ENCODE measurements at regions not wholly inside any gene's neighbourhood (a gene's known extent, or its start where the extent isn't known, plus 50 kb on each side); places are given as distances from the start of the nearest gene placed in this dataset.
"Not testable (repeated sequence)": the region's sequence is repeated elsewhere in the genome, so short reads cannot be mapped to it uniquely, and the experiment has no call there.

- H3K27me3 ChIP-seq (ENCODE audit: control insufficient read depth, insufficient read depth, low read length) = no peaks in the 10 kb centered on the region
- H3K4me1 ChIP-seq = no peaks in the 10 kb centered on the region
- H3K4me3 ChIP-seq (ENCODE audit: low read depth, low read length) = no peak overlapping the region
- H3K4me2 ChIP-seq (ENCODE audit: low read length) = no peak overlapping the region
- H3K9me3 ChIP-seq (ENCODE audit: control insufficient read depth, low read length) = no peaks in the 10 kb centered on the region
- no peak overlapping the region for H3K27ac ChIP-seq
- H3K9ac ChIP-seq = no peak overlapping the region
- H2AFZ ChIP-seq = no peak overlapping the region
- no peaks in the 10 kb centered on the region for H3K36me3 ChIP-seq (ENCODE audit: control insufficient read depth, insufficient read depth, low read length)
- TF ChIP-seq, protein P1, sequence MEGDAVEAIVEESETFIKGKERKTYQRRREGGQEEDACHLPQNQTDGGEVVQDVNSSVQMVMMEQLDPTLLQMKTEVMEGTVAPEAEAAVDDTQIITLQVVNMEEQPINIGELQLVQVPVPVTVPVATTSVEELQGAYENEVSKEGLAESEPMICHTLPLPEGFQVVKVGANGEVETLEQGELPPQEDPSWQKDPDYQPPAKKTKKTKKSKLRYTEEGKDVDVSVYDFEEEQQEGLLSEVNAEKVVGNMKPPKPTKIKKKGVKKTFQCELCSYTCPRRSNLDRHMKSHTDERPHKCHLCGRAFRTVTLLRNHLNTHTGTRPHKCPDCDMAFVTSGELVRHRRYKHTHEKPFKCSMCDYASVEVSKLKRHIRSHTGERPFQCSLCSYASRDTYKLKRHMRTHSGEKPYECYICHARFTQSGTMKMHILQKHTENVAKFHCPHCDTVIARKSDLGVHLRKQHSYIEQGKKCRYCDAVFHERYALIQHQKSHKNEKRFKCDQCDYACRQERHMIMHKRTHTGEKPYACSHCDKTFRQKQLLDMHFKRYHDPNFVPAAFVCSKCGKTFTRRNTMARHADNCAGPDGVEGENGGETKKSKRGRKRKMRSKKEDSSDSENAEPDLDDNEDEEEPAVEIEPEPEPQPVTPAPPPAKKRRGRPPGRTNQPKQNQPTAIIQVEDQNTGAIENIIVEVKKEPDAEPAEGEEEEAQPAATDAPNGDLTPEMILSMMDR (IDR thresholded peaks at IDR 0.05) = no peak
- H3K79me2 ChIP-seq = no peaks in the 10 kb centered on the region
Measured at GRCh38 chr14:53408175-53408879, 255.2 kb upstream of the DDHD1 start.

GRCh38 chr14:53406519-53406918 is 253.4 kb upstream of the DDHD1 start:
- no peak overlapping the region for H3K9ac ChIP-seq
- no peaks in the 10 kb centered on the region for H3K79me2 ChIP-seq
- no peak overlapping the region for H2AFZ ChIP-seq
- no peaks in the 10 kb centered on the region for H3K27me3 ChIP-seq (ENCODE audit: control insufficient read depth, insufficient read depth, low read length)
- no peaks in the 10 kb centered on the region for H3K9me3 ChIP-seq (ENCODE audit: control insufficient read depth, low read length)
- no peak overlapping the region for H3K27ac ChIP-seq
- TF ChIP-seq, protein P1 (IDR thresholded peaks at IDR 0.05) = no peak
- no peaks in the 10 kb centered on the region for H3K36me3 ChIP-seq (ENCODE audit: control insufficient read depth, insufficient read depth, low read length)
- H3K4me1 ChIP-seq = no peaks in the 10 kb centered on the region
- no peak overlapping the region for H3K4me3 ChIP-seq (ENCODE audit: low read depth, low read length)
- H3K4me2 ChIP-seq (ENCODE audit: low read length) = no peak overlapping the region

- Histone ChIP-seq H3K36me3 (ENCODE audit: control insufficient read depth, insufficient read depth, low read length) (no peaks in the 10 kb centered on the region), H3K79me2 (no peaks in the 10 kb centered on the region)
- TF ChIP-seq, protein P1 (IDR thresholded peaks at IDR 0.05) = no peak
Measured at GRCh38 chr14:53401646-53402045, 248.5 kb upstream of the DDHD1 start.

GRCh38 chr14:53399057-53399456 is 245.9 kb upstream of the DDHD1 start:
- Histone ChIP-seq H3K9ac (no peak overlapping the region), H3K4me1 (no peaks in the 10 kb centered on the region), H3K36me3 (ENCODE audit: control insufficient read depth, insufficient read depth, low read length) (no peaks in the 10 kb centered on the region), H2AFZ (no peak overlapping the region), H3K27ac (no peak overlapping the region), H3K9me3 (ENCODE audit: control insufficient read depth, low read length) (no peaks in the 10 kb centered on the region), H3K4me3 (ENCODE audit: low read depth, low read length) (no peak overlapping the region), H3K4me2 (ENCODE audit: low read length) (no peak overlapping the region), H3K27me3 (ENCODE audit: control insufficient read depth, insufficient read depth, low read length) (no peaks in the 10 kb centered on the region), H3K79me2 (no peaks in the 10 kb centered on the region)
- TF ChIP-seq, protein P1 (IDR thresholded peaks at IDR 0.05) = no peak

More at GRCh38 chr14:53401646-53402045, 248.5 kb upstream of the DDHD1 start:
- Histone ChIP-seq H3K4me1 (no peaks in the 10 kb centered on the region), H3K4me3 (ENCODE audit: low read depth, low read length) (no peak overlapping the region), H3K9me3 (ENCODE audit: control insufficient read depth, low read length) (no peaks in the 10 kb centered on the region), H3K4me2 (ENCODE audit: low read length) (no peak overlapping the region), H2AFZ (no peak overlapping the region), H3K27ac (no peak overlapping the region), H3K9ac (no peak overlapping the region), H3K27me3 (ENCODE audit: control insufficient read depth, insufficient read depth, low read length) (no peaks in the 10 kb centered on the region)

GRCh38 chr14:53398616-53399015 is 245.5 kb upstream of the DDHD1 start:
- Histone ChIP-seq H3K79me2 (no peaks in the 10 kb centered on the region), H3K4me1 (no peaks in the 10 kb centered on the region), H3K4me3 (ENCODE audit: low read depth, low read length) (no peak overlapping the region), H3K36me3 (ENCODE audit: control insufficient read depth, insufficient read depth, low read length) (no peaks in the 10 kb centered on the region), H3K27me3 (ENCODE audit: control insufficient read depth, insufficient read depth, low read length) (no peaks in the 10 kb centered on the region), H3K4me2 (ENCODE audit: low read length) (no peak overlapping the region), H2AFZ (no peak overlapping the region), H3K27ac (no peak overlapping the region), H3K9me3 (ENCODE audit: control insufficient read depth, low read length) (no peaks in the 10 kb centered on the region), H3K9ac (no peak overlapping the region)
- TF ChIP-seq, protein P1 (IDR thresholded peaks at IDR 0.05) = no peak

- not testable (repeated sequence) for H3K36me3 ChIP-seq (ENCODE audit: control insufficient read depth, insufficient read depth, low read length); H3K9me3 ChIP-seq (ENCODE audit: control insufficient read depth, low read length); H2AFZ ChIP-seq; H3K27me3 ChIP-seq (ENCODE audit: control insufficient read depth, insufficient read depth, low read length); H3K27ac ChIP-seq; H3K4me2 ChIP-seq (ENCODE audit: low read length); H3K4me1 ChIP-seq; H3K79me2 ChIP-seq; H3K9ac ChIP-seq; H3K4me3 ChIP-seq (ENCODE audit: low read depth, low read length)
Measured at GRCh38 chr14:53395267-53395666, 242.1 kb upstream of the DDHD1 start.
